Left kidney (tissue), 1 donor: ENCODE measurements at regions not wholly inside any gene's neighbourhood (a gene's known extent, or its start where the extent isn't known, plus 50 kb on each side); places are given as distances from the start of the nearest gene placed in this dataset.
"Not testable (repeated sequence)": the region's sequence is repeated elsewhere in the genome, so short reads cannot be mapped to it uniquely, and the experiment has no call there.

ENCODE experiments used
- DNase-seq: peaks from one replicate; pipeline ENCODE4 v3.0.0-alpha.2; 2013

GRCh38 chr10:108319434-108320222 lies 1155.1 kb upstream of the SORCS1 start:
- no peak for DNase-seq

GRCh38 chr10:108315636-108316035 lies 1151.1 kb upstream of the SORCS1 start:
- DNase-seq = not testable (repeated sequence)

DNA sequence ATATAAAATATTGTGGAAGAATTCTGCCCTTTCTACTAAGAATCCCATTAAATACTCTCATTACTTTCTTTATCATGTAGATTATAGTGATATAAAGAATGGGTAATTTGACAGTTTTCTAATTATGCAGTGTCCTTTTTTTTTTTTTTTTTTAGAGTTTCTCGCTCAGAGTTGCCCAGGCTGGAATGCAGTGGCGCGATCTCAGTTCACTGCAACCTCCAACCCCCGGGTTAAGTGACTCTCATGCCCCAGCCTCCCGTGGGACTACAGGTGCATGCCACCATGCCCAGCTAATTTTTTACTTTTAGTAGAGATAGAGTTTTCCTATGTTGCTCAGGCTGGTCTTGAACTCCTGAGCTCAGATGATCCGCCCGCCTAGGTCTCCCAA lies 1143.4 kb upstream of the SORCS1 start:
- DNase-seq = no peak

GRCh38 chr10:108307250-108307924 lies 1142.9 kb upstream of the SORCS1 start:
- no peak for DNase-seq

GRCh38 chr10:108303149-108303548 lies 1138.6 kb upstream of the SORCS1 start:
- no peak for DNase-seq

- DNase-seq = no peak
These were observed 1136.5 kb upstream of the SORCS1 start for GRCh38 chr10:108301002-108301401.

- no peak for DNase-seq
These were observed 1126.3 kb upstream of the SORCS1 start for GRCh38 chr10:108290823-108291222.

DNA sequence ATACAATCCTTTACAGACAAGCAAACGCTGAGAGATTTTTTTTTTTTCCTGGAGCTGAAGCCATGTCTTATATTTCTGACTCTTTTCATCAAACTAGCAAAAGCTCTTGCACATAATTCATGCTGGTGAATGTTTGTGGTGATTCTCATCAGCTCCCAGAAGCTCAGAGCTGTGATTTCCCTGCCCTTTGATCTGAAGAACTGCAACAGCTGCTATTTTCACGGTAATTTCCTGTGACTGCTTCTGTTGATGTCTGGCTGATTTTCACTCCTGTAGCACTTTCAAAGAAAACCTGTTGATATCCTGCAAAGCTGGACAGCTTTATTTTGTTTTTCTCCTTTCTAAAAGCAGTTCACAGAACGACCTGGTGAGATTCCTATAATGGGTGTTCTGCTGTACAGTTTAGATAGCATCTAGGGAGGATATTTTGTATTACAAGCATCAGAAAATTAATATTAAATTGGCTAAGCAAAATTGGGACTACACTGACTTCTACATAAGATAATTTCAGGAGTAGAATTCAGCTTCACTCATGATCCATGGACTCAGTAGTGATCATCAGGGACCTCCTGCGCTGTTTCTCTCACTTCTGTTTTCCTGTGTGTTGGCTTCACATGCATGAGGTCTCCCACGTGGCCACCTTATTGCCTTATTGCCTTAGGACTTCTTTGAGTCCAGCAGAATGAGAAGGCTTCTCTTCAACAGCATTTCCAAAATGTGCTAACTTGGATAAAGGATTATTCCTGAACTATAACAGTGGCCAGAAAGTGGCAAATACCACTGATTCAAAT lies 1111.6 kb upstream of the SORCS1 start:
- no peak for DNase-seq

DNA sequence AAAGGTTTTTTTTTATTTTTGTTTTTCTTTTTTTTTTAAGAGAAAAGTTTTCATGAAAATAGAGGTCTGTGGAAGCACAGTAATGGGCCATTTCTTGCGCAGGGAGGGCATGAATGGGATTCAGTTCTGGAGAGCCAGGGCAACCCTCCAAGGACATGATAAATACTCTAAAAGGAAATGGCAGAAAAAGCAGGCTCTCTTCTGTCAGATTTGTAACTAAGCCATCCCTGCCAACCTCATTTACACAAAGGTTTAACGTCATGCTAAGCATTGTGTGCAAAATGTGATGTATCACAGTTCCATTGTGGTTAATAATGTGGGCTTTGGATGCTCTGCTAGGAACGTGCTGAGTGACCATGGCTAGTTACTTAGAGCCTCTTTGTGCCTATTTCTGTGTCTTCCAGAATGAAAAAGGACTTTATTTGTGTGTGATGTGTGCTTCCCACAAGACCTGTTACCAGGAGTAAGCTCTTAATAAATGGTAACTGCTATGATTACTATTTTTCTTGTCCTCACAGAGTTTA lies 1095.9 kb upstream of the SORCS1 start:
- DNase-seq = no peak

GRCh38 chr10:108254089-108254488 lies 1089.6 kb upstream of the SORCS1 start:
- DNase-seq = no peak

DNA sequence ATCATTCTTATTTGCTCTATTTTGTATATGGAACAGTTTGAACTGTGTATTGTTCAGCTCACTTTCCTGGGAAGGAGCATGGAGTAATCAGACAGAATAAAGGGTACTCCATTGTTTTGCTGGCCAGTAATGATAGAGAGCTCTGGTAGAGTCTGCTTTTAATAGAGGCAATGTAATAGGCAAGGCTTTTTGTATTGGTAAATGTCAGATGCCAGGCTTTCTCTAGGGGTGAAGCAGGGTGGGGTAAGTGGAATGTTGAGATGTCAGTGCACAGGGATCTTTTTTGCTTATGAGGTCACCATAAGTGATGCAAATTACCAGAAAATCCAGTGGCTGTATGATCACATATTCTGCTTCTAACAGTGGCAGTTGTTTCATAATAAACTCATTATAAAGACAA lies 1088.3 kb upstream of the SORCS1 start:
- no peak for DNase-seq

DNA sequence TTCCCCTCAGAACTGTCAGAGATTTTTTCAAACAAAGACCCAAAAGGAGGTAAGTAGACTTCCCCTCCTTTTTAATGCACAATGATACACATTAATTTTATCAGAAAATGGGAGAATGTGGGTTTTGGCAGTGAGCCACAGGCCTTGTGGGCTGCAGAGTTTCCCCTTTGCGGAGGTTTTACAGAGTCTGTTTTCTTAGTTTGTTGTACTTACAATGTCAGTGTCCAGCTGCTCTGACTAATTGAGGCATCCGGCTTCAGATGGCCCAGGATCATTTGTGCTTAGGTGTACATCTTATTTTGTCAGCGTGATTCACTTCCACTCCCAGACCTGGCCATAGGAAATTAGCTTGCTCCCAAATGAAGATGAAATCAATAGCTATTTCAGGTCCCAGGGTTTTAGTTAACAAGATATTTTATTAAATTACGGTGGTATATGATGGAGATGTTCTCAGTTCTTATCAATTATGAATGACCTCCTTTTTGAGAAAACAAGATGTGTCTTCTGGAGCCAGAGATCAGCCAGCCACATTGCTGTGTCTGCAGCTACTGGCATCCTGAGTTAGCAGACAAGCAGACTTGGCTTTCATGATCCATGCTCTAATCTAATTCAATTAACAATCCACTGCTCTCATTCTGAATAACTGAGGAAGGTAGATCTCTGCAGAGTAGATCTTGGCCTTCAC lies 1086.6 kb upstream of the SORCS1 start:
- DNase-seq = no peak

- DNase-seq = no peak
These were observed 1085.4 kb upstream of the SORCS1 start for GRCh38 chr10:108249940-108250339.

DNA sequence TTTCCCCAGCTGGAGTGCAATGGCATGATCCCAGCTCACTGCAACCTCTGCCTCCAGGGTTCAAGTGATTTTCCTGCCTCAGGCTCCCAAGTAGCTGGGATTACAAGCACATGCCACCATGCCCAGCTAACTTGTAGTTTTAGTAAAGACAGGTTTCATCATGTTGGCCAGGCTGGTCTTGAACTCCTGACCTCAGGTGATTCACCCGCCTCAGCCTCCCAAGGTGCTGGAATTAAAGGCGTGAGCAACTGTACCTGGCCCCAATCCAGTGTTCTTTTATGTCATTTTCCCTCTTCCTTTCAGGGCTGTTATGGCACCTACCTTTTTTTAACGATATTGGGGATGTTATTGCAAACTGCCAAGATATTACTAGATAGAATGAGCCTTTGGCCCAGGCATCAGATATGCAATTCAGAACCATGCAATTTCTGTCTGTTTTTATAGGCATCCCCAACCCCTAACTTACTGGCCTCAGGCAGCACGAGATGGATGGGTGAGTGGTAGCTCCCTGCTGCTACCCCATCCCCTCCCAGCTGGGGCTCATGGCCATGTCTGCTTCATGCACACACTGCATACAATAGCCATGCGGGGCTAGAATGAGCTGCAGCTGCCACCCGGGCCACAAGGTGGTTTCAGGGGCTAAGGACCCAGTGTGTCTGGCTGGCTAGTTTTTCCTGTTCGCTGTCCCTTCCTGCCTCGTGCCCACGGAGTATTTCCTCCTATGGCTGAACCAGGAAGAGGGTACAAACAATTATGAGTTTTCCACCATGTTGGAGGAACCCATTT lies 1080.1 kb upstream of the SORCS1 start:
- DNase-seq = no peak

GRCh38 chr10:108241166-108241565 lies 1076.7 kb upstream of the SORCS1 start:
- DNase-seq = no peak

GRCh38 chr10:108238261-108238660 lies 1073.8 kb upstream of the SORCS1 start:
- no peak for DNase-seq

GRCh38 chr10:108230478-108231170 lies 1066.1 kb upstream of the SORCS1 start:
- DNase-seq = no peak

DNA sequence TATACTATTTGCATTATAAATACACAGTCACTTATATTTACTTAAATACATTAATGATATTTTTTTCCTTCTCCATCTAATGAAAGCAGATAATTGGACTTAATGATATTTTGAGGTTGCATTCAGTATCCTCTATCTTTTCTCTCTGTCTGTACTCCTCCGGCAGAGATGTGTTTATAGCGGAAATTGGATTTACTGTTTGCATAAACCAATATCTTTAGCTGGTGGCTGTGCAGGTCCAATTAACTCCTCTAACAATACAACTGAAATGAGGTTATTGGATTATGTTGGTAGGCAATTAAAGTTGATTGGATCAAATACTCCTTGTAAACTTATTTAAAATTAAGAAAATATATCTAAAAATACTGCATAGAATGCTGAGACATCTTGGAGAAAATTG lies 1044.2 kb upstream of the SORCS1 start:
- DNase-seq = no peak

- DNase-seq = no peak
These were observed 1043.5 kb upstream of the SORCS1 start for GRCh38 chr10:108208038-108208437.

DNA sequence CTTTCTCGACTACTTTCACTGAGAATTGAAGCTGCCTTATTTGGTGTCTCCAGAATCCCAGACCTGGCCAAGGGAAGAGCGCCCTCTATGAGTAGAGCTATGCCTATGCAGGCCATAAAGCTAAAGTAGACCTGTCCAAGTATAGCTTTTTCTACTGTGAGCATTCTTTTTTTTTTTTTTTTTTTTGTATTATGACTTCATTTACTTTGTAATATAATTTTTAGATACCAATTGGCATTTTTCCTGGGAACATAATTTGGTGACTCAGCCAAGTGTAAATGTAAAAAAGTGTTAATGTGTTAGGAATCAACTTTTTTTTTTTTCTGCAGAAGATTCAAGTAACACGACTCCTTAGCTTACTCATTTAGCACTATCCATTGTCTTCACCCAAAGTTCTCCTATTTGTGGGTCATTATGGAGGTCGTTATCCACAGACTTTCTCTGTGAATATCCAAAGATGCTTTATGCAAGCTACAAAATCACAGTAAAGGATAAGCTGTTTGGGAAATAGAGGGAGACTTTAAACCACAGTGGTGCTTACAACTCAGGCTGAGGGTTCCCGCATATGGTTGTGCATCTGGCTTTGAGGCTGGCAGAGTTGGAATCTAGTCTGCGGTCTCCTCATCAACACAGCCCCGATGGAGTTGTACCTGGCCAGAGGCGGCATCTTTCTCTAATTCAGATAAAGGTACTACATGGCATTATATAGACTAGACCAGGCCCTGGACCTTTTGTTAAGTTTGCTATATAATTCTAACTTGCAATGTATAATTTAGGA lies 1040.2 kb upstream of the SORCS1 start:
- peak; percentile 42 for DNase-seq
